CD8-positive, alpha-beta memory T cell (primary cell): ENCODE measurements at regions not wholly inside any gene's neighbourhood (a gene's known extent, or its start where the extent isn't known, plus 50 kb on each side); places are given as distances from the start of the nearest gene placed in this dataset.
A peak's percentile ranks its signal among the peaks of the same experiment; 100 is the strongest.

Source experiments
- CTCF ChIA-PET: fragments of 350-600 bp; sonication (Branson Sonifier 250); formaldehyde crosslinking; loops from one replicate; lab custom pipeline; 2021; ENCODE audit warnings: antibody characterized with exemption; lab: Charles Lee
- POLR2A ChIA-PET: fragments of 350-600 bp; sonication (Branson Sonifier 250); formaldehyde crosslinking; loops from one replicate; lab custom pipeline; 2021; ENCODE audit warnings: antibody characterized with exemption; lab: Charles Lee
- DNase-seq, 5 donors: peaks; one replicate each; pipeline versions ENCODE4 v3.0.0 to v3.0.0-alpha.2; 2020 to 2022; ENCODE audit warnings: mixed read lengths in 1 of 5
- H3K27ac ChIP-seq: one replicate; pipeline ENCODE4 v1.7.0; 2013; ENCODE audit warnings: low read depth, mild to moderate bottlenecking, low read length, moderate library complexity
- H3K27me3 ChIP-seq: 2 replicates; pipeline ENCODE4 v1.7.0; 2013; ENCODE audit warnings: low read length, mild to moderate bottlenecking; ENCODE audit not compliant: insufficient read depth, poor library complexity, severe bottlenecking
- H3K36me3 ChIP-seq: 2 replicates; pipeline ENCODE4 v1.7.0; 2013; ENCODE audit warnings: mild to moderate bottlenecking, low read length, moderate library complexity; ENCODE audit not compliant: insufficient read depth
- H3K4me1 ChIP-seq: 2 replicates; pipeline ENCODE4 v1.7.0; 2013; ENCODE audit warnings: mild to moderate bottlenecking, low read length, moderate library complexity; ENCODE audit not compliant: insufficient read depth
- H3K4me3 ChIP-seq: 2 replicates; pipeline ENCODE4 v1.7.0; 2013; ENCODE audit warnings: mild to moderate bottlenecking, low read length
- H3K9me3 ChIP-seq: 2 replicates; pipeline ENCODE4 v1.7.0; 2013; ENCODE audit warnings: mild to moderate bottlenecking, low read length
- H3K27ac Mint-ChIP-seq, 8 donors: one replicate each; pipeline ENCODE4 v1.8.0; 2020 to 2021; ENCODE audit warnings: mixed read lengths in 8 of 8, mild to moderate bottlenecking in 6 of 8, inconsistent platforms in 3 of 8, moderate library complexity in 3 of 8
- H3K27me3 Mint-ChIP-seq, 2 donors: one replicate each; pipeline ENCODE4 v1.8.0; 2020 to 2021; ENCODE audit warnings: mixed read lengths in 2 of 2, mild to moderate bottlenecking in 1 of 2, moderate library complexity in 1 of 2
- H3K36me3 Mint-ChIP-seq, 3 donors: one replicate each; pipeline ENCODE4 v1.8.0; 2020 to 2021; ENCODE audit warnings: mixed read lengths in 3 of 3, inconsistent platforms in 1 of 3, mild to moderate bottlenecking in 1 of 3
- H3K4me1 Mint-ChIP-seq, 3 donors: one replicate each; pipeline ENCODE4 v1.8.0; 2020 to 2021; ENCODE audit warnings: mixed read lengths in 3 of 3, inconsistent platforms in 1 of 3, mild to moderate bottlenecking in 1 of 3
- H3K4me3 Mint-ChIP-seq, 7 donors: one replicate each; pipeline ENCODE4 v1.8.0; 2020 to 2021; ENCODE audit warnings: mixed read lengths in 7 of 7, mild to moderate bottlenecking in 6 of 7, moderate library complexity in 4 of 7, inconsistent platforms in 2 of 7
- H3K9me3 Mint-ChIP-seq, 5 donors: one replicate each; pipeline ENCODE4 v1.8.0; 2020 to 2022; ENCODE audit warnings: mixed read lengths in 5 of 5, mild to moderate bottlenecking in 3 of 5, moderate library complexity in 2 of 5, inconsistent platforms in 1 of 5

- peaks cover 0 to 13% (median 0%) of the 10 kb centered on the region in 3 donors for H3K36me3 Mint-ChIP-seq
- no peak overlapping the region for H3K4me3 Mint-ChIP-seq
- Histone ChIP-seq H3K9me3 (no peaks in the 10 kb centered on the region), H3K4me3 (no peak overlapping the region), H3K4me1 (no peaks in the 10 kb centered on the region), H3K27me3 (no peaks in the 10 kb centered on the region), H3K27ac (no peak overlapping the region), H3K36me3 (no peaks in the 10 kb centered on the region)
- CTCF ChIA-PET, result no interaction called here
- no peak for DNase-seq
- peaks cover 0 to 4% (median 0%) of the 10 kb centered on the region in 5 donors for H3K9me3 Mint-ChIP-seq
- no peak overlapping the region for H3K27ac Mint-ChIP-seq
- POLR2A ChIA-PET, result no interaction called here
- no peaks in the 10 kb centered on the region for H3K4me1 Mint-ChIP-seq
- no peaks in the 10 kb centered on the region for H3K27me3 Mint-ChIP-seq
Observed at GRCh38 chr6:131414956-131415355, 158.1 kb upstream of the ARG1 start.

GRCh38 chr6:131418441-131418840, 154.6 kb upstream of the ARG1 start:
- no peak overlapping the region for H3K27ac ChIP-seq
- ChIA-PET CTCF (no interaction called here), POLR2A (interaction anchor here (0.7 kb wide), 1 partner anchor 101 kb away, joined by 6 read pairs; no protein-coding TSS in a partner anchor)
- Mint-ChIP-seq H3K9me3 (no peaks in the 10 kb centered on the region), H3K27me3 (no peaks in the 10 kb centered on the region), H3K27ac (peak overlapping the region in 1 of 8 donors; percentile 11), H3K4me1 (no peaks in the 10 kb centered on the region), H3K4me3 (no peak overlapping the region), H3K36me3 (peaks cover 0 to 6% (median 0%) of the 10 kb centered on the region in 3 donors)
- no peaks in the 10 kb centered on the region for H3K27me3 ChIP-seq
- H3K4me3 ChIP-seq, result no peak overlapping the region
- no peaks in the 10 kb centered on the region for H3K4me1 ChIP-seq
- DNase-seq, result no peak
- H3K36me3 ChIP-seq, result no peaks in the 10 kb centered on the region
- H3K9me3 ChIP-seq, result no peaks in the 10 kb centered on the region

- H3K4me1 ChIP-seq, result no peaks in the 10 kb centered on the region
- H3K36me3 Mint-ChIP-seq, result peaks cover 0 to 6% (median 0%) of the 10 kb centered on the region in 3 donors
- no peaks in the 10 kb centered on the region for H3K4me1 Mint-ChIP-seq
- no peak overlapping the region for H3K4me3 ChIP-seq
- H3K27ac ChIP-seq, result no peak overlapping the region
- no peak overlapping the region for H3K27ac Mint-ChIP-seq
- no peak overlapping the region for H3K4me3 Mint-ChIP-seq
- no peaks in the 10 kb centered on the region for H3K27me3 ChIP-seq
- DNase-seq, result no peak
- ChIA-PET POLR2A (no interaction called here), CTCF (no interaction called here)
- no peaks in the 10 kb centered on the region for H3K27me3 Mint-ChIP-seq
- no peaks in the 10 kb centered on the region for H3K36me3 ChIP-seq
- no peaks in the 10 kb centered on the region for H3K9me3 ChIP-seq
- H3K9me3 Mint-ChIP-seq, result no peaks in the 10 kb centered on the region
Observed at GRCh38 chr6:131419702-131420101, 153.3 kb upstream of the ARG1 start.

GRCh38 chr6:131424016-131424415, 149.0 kb upstream of the ARG1 start:
- DNase-seq, result no peak
- Mint-ChIP-seq H3K27ac (no peak overlapping the region), H3K4me3 (no peak overlapping the region), H3K36me3 (peaks cover 0 to 12% (median 0%) of the 10 kb centered on the region in 3 donors), H3K9me3 (peaks cover 0 to 3% (median 2%) of the 10 kb centered on the region in 5 donors), H3K4me1 (peaks cover 2 to 15% (median 14%) of the 10 kb centered on the region in 3 donors), H3K27me3 (no peaks in the 10 kb centered on the region)
- Histone ChIP-seq H3K27me3 (no peaks in the 10 kb centered on the region), H3K36me3 (no peaks in the 10 kb centered on the region), H3K4me3 (no peak overlapping the region), H3K9me3 (no peaks in the 10 kb centered on the region), H3K27ac (no peak overlapping the region), H3K4me1 (peaks cover 6% of the 10 kb centered on the region)
- CTCF ChIA-PET, result no interaction called here
- POLR2A ChIA-PET, result no interaction called here

GRCh38 chr6:131424475-131424874, 148.6 kb upstream of the ARG1 start:
- POLR2A ChIA-PET, result no interaction called here
- no peak overlapping the region for H3K27ac Mint-ChIP-seq

GRCh38 chr6:131427434-131428058, 145.5 kb upstream of the ARG1 start:
- H3K4me3 ChIP-seq, result no peak overlapping the region
- no peaks in the 10 kb centered on the region for H3K27me3 Mint-ChIP-seq
- H3K36me3 Mint-ChIP-seq, result peaks cover 0 to 17% (median 3%) of the 10 kb centered on the region in 3 donors
- no peaks in the 10 kb centered on the region for H3K9me3 ChIP-seq
- H3K36me3 ChIP-seq, result no peaks in the 10 kb centered on the region
- peaks cover 0 to 3% (median 2%) of the 10 kb centered on the region in 5 donors for H3K9me3 Mint-ChIP-seq
- H3K4me1 Mint-ChIP-seq, result peaks cover 2 to 15% (median 14%) of the 10 kb centered on the region in 3 donors
- CTCF ChIA-PET, result no interaction called here
- DNase-seq, result no peak
- H3K4me1 ChIP-seq, result peaks cover 6% of the 10 kb centered on the region
- no peak overlapping the region for H3K4me3 Mint-ChIP-seq
- POLR2A ChIA-PET, result no interaction called here
- no peaks in the 10 kb centered on the region for H3K27me3 ChIP-seq
- H3K27ac Mint-ChIP-seq, result no peak overlapping the region
- H3K27ac ChIP-seq, result no peak overlapping the region

More at GRCh38 chr6:131424475-131424874, 148.6 kb upstream of the ARG1 start:
- no peak for DNase-seq
- Histone ChIP-seq H3K36me3 (no peaks in the 10 kb centered on the region), H3K4me1 (peaks cover 6% of the 10 kb centered on the region), H3K4me3 (no peak overlapping the region), H3K9me3 (no peaks in the 10 kb centered on the region), H3K27ac (no peak overlapping the region), H3K27me3 (no peaks in the 10 kb centered on the region)
- CTCF ChIA-PET, result no interaction called here
- no peak overlapping the region for H3K4me3 Mint-ChIP-seq
- H3K36me3 Mint-ChIP-seq, result peaks cover 0 to 14% (median 0%) of the 10 kb centered on the region in 3 donors
- H3K9me3 Mint-ChIP-seq, result peaks cover 0 to 3% (median 2%) of the 10 kb centered on the region in 5 donors
- H3K4me1 Mint-ChIP-seq, result peaks cover 2 to 15% (median 14%) of the 10 kb centered on the region in 3 donors
- no peaks in the 10 kb centered on the region for H3K27me3 Mint-ChIP-seq

- Mint-ChIP-seq H3K4me3 (no peak overlapping the region), H3K27ac (no peak overlapping the region), H3K27me3 (no peaks in the 10 kb centered on the region), H3K9me3 (peaks cover 7 to 15% (median 10%) of the 10 kb centered on the region in 5 donors), H3K36me3 (peaks cover 3 to 36% (median 7%) of the 10 kb centered on the region in 3 donors), H3K4me1 (peaks cover 2 to 15% (median 14%) of the 10 kb centered on the region in 3 donors)
- Histone ChIP-seq H3K27ac (no peak overlapping the region), H3K27me3 (no peaks in the 10 kb centered on the region), H3K4me3 (no peak overlapping the region), H3K36me3 (no peaks in the 10 kb centered on the region), H3K4me1 (peaks cover 6% of the 10 kb centered on the region), H3K9me3 (no peaks in the 10 kb centered on the region)
- ChIA-PET CTCF (interaction anchor here (1.1 kb wide), 1 partner anchor 14 kb away, joined by 3 read pairs; no protein-coding TSS in a partner anchor), POLR2A (interaction anchor here (0.8 kb wide), 1 partner anchor 15 kb away, joined by 3 read pairs; no protein-coding TSS in a partner anchor)
- DNase-seq, result no peak
Observed at GRCh38 chr6:131430531-131430930, 142.5 kb upstream of the ARG1 start.

- no peak overlapping the region for H3K4me3 ChIP-seq
- no peaks in the 10 kb centered on the region for H3K27me3 Mint-ChIP-seq
- DNase-seq, result no peak
- ChIA-PET POLR2A (no interaction called here), CTCF (no interaction called here)
- H3K27me3 ChIP-seq, result no peaks in the 10 kb centered on the region
- peaks cover 1% of the 10 kb centered on the region for H3K4me1 ChIP-seq
- no peaks in the 10 kb centered on the region for H3K9me3 ChIP-seq
- no peak overlapping the region for H3K4me3 Mint-ChIP-seq
- peaks cover 3 to 46% (median 7%) of the 10 kb centered on the region in 3 donors for H3K36me3 Mint-ChIP-seq
- no peaks in the 10 kb centered on the region for H3K36me3 ChIP-seq
- no peak overlapping the region for H3K27ac Mint-ChIP-seq
- peaks cover 8 to 19% (median 18%) of the 10 kb centered on the region in 3 donors for H3K4me1 Mint-ChIP-seq
- H3K27ac ChIP-seq, result no peak overlapping the region
- peaks cover 8 to 20% (median 14%) of the 10 kb centered on the region in 5 donors for H3K9me3 Mint-ChIP-seq
Observed at GRCh38 chr6:131431718-131432117, 141.3 kb upstream of the ARG1 start.
